SK-N-DZ (cell line): ENCODE measurements at regions not wholly inside any gene's neighbourhood (a gene's known extent, or its start where the extent isn't known, plus 50 kb on each side); places are given as distances from the start of the nearest gene placed in this dataset.

Experiments
- DNase-seq: peaks from one replicate; pipeline ENCODE4 v3.0.0-alpha.2; 2015; ENCODE audit warnings: low spot score

DNA sequence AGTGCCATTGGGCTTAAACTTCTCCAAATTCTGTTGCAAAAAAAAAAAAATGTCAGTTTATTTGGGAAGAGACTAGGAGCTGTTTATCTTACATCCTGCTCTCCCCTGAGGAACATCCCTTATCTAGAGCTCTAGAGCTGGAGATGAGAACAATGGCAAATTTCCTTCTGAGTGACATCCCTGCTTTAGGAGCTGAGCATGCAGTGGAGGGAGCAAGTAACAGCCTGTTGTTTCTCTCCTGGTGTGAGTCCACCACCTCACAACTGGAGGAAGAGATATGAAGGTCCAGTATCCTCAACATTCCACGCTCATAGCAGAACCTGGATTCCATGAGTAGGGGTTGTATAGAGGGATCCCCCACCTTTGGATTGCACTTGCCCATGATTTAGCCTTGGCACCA, 676.4 kb downstream of the PCDH18 start:
- no peak for DNase-seq

DNA sequence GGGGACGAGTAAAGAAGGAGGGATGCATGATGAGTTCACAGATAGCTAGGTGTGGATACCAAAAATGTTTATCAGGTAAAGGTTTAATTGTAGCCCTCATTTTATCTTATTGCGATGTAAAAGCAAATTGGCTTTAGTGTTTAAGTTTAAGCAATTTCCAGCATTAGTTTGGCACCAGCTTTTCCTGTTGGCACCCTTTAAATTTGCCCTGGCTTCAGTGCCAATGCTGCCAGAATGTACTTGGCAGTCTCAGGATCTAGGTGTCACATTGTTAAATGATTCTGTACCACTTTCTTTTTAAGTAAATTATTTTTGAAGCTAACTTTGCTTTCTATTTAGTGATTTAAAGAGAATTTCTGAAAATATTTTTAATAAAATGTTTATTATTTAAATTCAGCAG, 681.8 kb downstream of the PCDH18 start:
- no peak for DNase-seq

DNA sequence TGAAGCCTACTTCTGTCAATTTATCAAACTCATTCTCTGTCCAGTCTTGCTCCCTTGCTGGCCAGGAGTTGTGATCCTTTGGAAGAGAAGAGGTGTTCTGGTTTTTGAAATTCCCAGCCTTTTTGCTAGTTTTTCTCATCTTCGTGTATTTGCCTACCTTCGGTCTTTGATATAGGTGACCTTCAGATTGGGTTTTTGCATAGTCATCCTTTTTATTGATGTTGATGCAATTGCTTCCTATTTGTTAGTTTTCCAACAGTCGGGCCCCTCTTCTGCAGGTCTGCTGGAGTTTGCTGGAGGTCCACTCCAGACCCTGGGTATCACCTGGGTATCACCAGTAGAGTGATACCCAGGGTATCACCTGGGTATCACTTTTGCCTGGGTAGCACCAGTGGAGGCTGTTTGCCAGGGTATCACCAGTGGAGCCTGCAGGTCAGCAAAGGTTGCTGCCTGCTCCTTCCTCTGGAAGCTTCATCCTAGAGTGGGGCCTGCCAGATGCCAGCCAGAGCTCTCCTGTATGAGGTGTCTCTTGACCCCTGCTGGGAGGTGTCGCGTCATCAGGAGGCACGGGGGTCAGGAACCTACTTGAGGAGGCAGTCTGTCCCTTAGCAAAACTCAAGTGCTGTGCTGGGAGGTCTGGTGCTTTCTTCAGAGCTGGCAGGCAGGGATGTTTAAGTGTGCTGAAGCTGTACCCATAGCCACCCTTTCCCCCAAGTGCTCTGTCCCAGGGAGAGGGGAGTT, 684.2 kb downstream of the PCDH18 start:
- no peak for DNase-seq

DNA sequence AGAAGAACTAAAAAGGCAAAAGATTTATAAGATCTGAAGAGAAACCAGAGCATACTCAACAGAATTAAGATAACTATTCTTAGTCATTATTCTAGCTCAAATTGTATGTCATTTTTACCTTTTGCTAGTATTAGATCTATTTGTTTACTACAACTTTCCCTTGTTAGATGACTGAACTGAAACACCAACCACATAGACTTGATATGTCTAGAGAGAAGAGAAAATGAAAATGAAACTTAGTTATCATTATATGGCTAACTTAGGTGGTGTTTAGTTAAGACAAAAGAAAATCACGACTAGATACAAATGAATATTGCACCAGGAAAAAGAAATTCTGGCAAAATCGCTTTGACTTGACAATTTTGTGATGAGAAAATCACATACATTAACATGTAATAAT, 690.8 kb downstream of the PCDH18 start:
- no peak for DNase-seq

DNA sequence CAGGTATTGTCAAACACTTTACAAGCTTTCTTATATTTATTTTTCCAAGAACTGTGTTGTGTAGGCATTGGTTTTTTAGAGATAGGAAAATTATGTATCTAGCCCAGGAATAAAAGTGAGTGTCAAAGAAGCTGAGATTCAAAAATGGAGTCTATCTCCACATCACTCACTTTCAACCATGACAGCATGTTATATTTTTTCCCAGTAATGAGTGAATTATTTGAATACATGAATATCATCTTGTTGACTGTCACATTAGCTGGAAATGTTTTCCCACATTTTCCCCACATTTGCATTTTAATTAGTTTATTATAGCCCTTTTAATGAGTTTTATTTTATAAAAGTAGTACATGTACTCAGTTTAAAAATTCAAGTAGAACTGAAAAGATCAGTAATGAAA, 693.7 kb downstream of the PCDH18 start:
- DNase-seq = no peak

DNA sequence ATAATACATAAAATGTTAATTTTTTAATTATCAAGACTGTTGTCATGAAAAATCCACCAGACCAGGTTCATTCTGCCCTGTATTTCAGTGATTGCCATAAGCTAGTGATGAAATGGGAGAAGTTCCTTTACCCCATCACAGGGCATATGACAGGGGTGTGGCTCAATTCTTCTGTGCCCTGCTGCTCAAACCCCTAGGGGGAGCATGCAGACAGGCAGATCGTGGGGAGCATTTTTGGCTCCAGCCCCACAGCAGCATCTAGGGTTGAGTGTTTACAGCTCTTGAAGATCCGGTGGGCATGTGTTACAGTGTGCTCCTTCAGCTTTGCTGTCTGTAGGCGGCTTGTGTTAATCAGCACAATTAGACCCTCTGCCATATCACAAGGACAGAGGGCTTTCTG, 700.7 kb downstream of the PCDH18 start:
- no peak for DNase-seq

DNA sequence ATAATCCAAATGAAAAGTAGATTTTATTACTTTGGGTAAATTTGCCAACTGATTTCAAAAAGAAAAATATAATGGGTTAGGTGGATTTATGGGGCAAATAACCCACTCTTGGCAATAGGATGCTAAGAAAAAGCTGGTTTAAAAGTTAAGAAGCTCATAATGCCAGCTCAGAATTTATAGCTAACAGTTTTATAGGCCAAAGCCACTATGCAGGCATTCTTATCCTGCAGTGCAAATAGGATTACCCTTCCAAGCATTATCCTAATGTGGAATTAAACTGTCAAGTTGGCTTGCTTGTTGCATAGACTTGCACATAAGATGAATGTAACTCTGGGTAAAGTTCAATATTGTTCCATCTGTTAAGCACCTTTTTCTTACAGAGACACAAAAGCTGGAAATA, 703.0 kb downstream of the PCDH18 start:
- DNase-seq = no peak

DNA sequence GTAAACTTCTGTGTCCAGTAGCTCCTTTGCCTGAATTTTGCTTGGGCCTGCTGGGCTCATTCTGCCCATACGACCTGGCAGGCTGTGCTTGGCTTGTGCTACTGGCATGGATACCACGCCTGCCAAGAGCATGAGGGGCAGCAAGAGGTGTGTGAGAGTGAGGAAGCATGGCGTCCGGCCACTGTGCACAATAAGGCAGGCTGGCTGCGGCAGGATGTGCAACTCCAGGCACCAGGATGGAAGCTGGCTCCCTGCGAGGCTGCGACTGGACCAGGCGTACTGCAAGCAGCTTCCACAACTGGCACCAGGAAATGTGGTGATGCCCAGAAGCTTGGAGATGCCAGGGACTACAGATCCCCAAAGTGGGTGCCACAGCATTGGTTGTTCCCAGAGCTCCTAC, 709.3 kb downstream of the PCDH18 start:
- no peak for DNase-seq

DNA sequence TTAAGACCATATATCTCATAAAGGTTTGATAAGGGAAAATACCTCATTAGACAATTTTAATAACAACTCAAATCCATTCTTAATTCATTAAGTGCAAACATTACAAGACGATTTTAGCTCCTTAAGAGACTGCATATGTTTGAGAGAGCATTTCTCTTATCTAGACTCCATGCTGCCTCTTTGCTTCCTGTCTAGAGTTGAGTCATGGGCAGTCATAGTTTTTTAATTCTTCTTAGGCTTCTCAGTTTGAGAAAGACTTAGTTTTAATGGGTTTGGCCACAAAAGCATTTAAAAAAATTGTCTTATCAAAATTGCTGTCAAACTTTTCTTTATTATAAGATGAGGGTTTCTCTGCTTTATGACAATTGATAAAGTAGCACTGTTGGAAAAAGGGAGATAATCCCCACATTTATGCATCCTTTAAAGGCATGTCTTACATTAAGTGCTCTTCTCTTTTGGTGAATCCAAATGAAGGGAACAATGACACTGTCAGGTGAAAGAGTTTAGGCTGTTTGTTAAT, 713.4 kb downstream of the PCDH18 start:
- no peak for DNase-seq

DNA sequence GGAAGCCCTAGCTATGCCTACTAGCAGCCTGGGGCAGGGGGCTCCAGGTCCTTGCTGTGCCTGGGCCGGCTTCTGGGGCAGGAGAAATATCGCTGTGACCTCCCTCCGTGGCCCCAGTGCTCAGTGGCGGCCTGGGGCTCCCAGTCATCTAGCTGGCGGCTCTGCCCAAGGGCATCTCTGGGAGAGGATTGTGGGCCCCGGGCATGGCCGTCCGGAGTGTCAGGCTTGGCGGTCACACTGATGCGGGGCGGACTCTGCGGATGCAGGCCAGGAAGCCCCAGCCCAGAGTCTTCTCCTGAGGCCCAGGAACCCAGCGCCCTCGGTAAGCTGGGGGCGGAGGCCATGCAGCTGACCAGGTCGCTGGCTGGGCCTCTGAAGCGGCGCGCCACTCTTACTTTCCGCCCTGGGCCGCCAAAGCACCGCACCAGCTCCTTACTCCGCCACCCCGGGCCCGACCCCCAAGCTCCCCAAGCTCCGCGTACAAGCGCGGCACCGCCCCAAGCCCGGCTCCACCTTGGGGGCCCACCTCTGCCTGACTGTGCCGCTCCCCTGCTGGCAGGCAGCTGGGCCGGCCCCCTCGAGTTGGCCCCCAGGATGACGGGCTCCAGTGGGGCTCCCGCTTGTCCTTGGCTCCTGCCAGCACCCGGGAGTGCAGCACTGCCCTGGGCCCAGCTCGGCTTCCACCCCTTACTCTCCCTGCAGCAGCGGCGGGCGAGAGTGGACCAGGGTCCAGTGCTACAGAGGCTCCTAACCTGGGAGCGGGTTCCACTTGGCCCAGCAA, 720.0 kb downstream of the PCDH18 start:
- no peak for DNase-seq

DNA sequence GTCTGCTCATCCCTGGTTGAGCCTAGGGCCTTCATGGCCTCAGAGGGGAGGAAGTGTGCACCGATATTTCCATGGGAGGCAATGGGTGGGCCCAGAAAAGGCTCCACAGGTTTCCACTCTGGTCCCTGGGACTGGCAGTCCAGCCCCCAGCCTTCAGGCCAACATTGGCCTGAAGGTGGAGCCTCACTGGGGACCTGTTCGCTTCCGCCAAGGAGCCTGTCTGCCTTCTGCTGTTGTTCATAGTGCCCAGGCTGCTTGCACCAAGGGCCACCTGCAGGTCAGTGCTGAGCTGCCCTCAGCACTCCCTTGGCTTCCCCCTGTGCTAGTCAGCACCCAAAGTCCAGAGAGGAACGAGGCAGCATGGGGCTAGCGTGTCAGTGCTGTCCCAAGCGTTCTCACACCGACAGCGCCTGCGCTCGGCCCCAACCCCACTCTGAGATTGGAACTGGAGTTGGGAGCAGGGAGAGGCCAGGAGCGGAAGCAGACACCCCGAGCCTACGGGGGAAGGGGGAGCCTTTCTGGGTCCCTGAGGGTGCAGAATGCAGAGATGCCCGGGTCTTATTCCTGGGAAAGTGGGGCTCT, 720.7 kb downstream of the PCDH18 start:
- no peak for DNase-seq

DNA sequence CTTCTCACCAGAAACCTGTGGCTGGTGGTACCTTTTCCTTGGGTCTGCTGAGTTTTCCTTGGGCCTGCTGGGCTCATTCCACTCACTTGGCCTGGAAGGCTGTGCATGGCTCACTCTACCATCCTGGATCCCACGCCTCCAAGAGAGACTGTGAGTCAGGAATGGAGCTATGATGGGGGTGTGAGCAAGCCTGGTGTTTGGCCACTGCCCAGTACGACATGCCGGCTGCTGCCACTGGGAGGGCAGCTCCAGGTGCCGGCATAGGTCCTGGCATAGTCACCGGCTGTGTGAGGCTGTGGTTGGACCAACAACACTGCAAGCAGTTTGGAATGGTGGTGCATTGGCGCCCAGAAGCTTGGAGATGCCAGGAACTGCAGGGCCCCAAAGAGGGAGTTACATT, 721.7 kb downstream of the PCDH18 start:
- DNase-seq = no peak

DNA sequence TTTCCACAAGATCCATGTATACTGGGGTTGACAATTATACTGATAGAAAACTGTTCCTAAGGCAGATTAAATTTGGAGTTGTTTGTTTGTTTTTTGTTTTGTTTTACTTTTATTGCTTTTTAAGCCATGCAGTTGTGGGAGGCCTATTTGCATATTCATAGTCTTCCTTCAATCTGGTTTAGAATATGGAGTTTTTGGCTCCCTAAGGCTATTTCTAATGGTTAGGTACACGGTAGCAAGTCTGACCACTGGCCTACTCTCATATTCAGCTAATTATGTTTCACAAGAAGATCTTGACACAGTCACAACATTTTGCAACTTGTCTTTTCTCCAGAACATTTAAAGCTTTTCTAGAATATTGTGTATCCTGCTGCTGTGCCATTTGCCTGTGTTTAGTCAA, 725.5 kb downstream of the PCDH18 start:
- DNase-seq = no peak

DNA sequence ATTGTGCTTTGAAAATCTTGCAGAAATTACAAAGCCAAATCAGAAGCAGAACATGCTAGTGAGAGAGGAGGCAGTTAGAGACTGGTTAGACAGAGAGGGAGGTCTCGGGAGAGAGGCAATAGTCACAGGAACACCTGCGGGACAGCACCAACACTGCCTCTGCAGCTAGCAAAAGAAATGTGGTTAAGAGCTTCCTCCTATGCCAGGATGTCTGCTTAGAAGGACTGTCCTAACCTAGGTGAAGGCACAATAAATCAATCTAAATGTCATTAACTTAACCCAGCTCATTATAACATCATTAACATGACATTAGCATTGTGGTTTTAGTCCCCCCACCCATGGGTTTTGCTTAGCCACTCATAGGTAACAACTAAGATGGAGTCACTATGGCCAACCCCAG, 726.7 kb downstream of the PCDH18 start:
- DNase-seq = no peak

DNA sequence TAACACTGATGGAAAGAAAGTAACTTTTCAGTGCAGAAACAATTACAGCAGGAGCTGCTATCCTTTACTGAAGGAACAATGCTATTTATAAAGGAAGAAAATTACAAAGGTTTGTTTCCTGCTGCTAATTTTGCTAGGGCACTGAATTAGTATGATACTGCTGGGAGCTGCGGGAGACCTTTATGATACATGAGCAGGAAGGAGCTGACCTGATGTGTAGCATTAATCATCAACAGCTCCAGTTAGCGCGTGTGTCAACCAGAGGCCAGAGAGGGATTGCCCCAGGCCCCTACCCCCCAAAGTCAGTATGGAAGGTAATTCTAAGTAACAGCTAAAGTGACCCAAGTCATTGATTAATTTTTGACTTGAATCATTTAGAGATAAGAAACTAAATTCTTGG, 728.9 kb downstream of the PCDH18 start:
- no peak for DNase-seq

DNA sequence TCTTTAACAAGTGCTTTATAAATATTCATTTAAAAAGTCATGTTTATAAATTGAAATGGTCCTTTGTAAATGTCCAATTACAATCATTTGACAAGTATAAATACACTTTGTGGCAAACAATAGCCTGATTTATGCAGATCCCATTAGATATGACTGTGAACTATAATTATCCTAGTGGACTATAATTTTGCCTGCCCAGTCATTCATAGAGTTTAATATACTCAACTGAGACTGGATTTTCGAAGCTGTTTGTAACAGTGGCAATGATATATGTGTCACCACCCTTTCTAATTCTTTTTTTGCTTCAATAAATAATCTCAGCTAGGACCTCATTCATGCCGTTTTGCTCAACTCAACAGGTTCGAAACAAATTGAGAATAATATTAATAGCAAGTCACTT, 732.0 kb downstream of the PCDH18 start:
- DNase-seq = no peak

DNA sequence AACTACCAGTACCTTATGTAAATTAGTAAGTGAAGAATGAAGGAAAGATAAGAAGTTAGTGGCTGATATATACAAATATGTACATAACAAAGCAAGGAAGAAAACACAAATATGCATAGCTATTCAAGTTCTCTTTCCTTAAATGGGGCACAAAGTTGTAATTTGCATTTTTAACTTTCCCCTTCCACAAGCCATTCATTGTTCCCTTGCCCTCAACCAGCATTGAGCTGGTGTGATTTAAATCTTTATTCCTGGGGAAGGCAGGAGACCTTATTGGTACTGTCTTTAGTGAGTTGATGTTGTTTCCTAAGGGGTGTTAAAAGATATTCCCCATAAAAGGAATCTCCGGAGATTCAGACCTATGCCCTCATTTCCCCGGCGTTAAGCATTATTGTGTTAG, 735.3 kb downstream of the PCDH18 start:
- no peak for DNase-seq

DNA sequence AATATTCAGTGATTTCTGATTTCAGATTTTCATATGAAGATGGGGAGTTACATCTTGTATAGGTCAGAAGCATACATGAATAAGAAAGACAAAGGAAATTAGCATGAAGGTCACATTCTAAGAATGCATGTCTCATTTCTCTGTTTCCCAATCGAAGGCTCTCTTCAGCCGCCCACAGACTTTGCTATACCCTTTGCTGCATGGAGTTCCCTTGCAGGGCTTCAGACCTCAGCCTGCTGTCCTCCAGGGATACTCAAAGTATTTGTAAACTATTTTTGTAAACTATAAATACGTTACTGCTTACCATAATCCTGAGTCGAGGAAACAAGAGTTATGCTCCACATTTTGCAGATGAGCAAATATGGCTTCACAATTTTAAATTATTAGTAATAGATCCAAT, 738.4 kb downstream of the PCDH18 start:
- DNase-seq = no peak

DNA sequence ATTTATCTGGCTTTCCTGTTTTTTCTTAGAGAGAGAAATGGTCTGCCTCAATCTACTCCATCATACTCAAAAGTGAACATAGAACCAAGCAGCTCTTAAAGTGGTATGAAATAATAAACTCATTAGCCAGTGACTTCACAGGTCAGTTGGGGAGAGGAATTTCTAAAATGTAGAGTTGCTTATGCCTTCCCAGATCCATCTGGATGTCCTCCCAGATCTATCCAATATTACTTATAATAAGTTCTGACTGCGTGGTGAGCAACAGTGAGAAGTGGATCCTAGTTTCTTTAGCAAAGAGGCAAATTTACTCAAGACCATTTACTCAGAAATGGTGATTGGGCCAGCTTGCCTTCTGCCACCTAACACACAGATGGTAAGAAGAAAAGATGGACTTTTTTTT, 748.0 kb downstream of the PCDH18 start:
- no peak for DNase-seq

DNA sequence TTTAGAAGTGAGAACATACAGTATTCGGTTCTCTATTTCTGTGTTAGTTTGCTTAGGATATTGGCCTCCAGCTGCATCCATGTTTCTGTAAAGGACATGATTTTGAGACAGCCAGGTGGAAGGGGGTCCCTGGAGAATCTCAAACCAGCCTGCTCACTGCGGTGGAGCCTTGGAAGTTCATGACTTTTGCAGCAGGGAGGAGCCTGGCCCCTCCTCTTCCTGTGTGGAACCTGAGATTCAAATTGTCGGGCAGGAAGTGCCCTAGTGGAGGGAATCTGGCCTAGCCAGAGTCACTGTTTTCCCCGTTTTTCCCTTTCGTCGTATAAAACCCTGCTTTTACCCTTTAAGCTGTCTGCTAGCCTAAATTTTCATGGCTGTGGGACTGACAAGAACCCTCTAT, 762.6 kb downstream of the PCDH18 start:
- no peak for DNase-seq

DNA sequence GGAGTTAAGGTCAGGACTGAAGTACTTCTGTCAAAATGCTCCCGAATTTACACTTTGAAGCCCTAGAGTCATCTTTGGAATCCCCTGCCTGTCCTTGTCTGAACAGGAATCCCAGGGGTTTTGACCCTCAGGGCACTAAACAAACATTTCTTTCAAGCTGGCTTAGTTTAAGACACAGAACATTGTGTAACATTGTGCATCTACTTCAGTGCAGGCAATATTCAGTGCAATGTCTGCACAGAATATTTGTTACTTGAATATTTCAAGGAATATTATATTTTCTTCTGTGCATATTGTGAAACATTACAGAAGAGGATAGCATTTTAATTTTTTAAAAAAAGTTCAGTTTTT, 763.4 kb downstream of the PCDH18 start:
- DNase-seq = no peak

DNA sequence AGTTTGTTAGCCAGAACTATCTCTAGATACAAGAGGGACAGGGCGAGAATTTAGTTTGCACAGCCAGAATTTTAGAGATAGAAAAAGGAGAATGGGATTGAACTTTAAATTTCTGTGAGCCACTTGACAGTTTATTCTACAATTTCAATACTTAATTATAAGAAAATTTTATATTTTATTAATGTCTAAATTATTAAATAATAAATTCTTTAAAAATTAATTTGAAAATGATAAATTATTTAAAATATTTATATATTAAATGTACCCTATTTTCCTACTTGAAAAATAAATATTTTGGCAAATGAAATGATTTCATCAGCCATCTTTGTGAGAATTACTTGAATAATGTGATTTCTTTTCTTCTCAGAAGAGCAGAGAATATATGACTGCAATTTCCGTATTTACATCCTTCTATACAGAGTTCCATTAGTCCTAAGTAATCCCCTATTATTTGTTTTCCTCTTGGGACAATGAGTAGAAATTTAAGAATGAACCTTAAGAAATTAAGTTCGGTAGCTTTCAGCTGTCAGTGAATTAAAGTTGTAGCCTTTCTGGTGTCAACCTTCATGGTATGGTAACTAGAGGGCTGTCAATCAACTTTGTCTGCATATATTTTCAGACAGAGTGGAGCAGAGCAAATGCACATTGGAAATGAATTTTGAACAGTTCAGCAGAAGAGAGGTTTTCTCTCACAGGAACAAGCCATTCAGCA, 763.9 kb downstream of the PCDH18 start:
- no peak for DNase-seq
